ENCODE measurements at regions not wholly inside any gene's neighbourhood (a gene's known extent, or its start where the extent isn't known, plus 50 kb on each side); places are given as distances from the start of the nearest gene placed in this dataset.

DNA sequence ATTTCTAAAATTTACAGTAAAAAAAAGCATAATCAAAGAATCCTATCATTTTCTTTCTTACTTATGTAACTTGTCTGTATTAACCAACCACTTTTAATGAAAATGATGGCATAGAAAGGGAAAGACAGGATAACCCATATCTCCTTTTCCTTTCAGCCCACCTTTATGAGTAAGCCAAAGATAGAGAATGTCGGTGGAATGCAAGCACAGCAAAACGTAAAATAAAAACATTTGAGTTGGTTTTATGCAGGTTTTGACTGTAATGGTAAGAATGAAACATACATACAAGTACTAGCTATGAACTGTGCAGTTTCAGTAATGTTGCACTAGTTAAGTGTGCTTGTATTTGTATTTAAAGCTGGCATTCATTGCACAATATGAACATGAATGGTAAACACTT is 360.3 kb downstream of the FOXG1 start:
- no peak for FAIRE-seq

- no peak for FAIRE-seq
Measured at GRCh38 chr14:29140016-29140415, 373.4 kb downstream of the FOXG1 start.

GRCh38 chr14:29144621-29145020 is 378.0 kb downstream of the FOXG1 start:
- no peak for FAIRE-seq

- no peak for FAIRE-seq
Measured at GRCh38 chr14:29148221-29148620, 381.6 kb downstream of the FOXG1 start.

GRCh38 chr14:29149798-29150197 is 383.2 kb downstream of the FOXG1 start:
- no peak for FAIRE-seq

DNA sequence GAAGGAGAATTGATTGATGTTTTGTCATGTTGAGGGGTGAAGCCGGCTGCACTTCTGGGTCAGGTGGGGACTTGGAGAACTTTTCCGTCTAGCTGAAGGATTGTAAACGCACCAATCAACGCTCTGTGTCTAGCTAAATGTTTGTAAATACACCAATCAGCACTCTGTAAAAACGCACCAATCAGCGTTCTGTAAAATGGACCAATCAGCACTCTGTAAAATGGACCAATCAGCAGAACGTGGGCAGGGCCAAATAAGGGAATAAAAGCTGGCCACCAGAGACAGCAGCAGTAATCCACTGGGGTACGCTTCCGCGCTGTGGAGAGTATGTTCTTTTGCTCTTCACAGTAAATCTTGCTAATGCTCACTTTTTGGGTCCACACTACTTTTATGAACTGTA is 384.1 kb downstream of the FOXG1 start:
- no peak for FAIRE-seq

DNA sequence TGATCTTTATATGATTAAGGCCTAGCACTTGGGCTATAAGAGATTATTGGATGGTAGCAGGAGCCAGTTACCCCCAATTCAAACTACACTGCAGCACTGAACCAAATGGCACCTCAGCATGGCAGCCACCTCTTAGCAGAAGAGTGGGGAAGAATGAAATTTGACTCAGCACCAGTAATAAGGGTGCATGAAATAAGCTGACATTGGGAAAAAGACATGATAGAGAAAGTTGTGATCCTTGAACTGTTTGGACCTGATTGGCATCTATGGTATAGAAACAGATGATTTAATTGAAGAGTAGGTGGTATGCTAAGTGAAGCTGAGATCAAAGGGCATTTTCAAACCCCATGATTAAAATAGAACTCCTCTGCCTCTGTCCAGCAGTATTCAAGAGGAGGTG is 389.5 kb downstream of the FOXG1 start:
- FAIRE-seq, result no peak

GRCh38 chr14:29161593-29161992 is 395.0 kb downstream of the FOXG1 start:
- no peak for FAIRE-seq

DNA sequence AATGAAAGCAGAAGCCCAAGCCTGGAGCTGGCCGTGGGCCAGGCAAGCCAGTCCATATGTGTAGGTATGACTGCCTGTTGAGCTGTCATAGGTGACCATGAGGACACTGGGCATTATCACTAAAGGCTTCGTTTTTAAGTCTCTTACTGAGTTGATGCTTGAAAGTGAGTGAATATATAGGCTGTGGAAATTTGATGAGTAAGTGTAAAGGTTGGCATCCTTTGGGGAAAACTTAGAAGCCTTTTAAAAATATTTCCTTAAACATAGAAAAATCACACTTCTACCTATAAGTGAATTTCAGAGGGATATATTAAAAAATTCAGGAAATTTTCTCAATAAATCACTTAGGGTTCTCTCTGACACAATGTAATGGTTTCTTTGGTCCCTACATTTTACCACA is 396.5 kb downstream of the FOXG1 start:
- FAIRE-seq, result no peak

DNA sequence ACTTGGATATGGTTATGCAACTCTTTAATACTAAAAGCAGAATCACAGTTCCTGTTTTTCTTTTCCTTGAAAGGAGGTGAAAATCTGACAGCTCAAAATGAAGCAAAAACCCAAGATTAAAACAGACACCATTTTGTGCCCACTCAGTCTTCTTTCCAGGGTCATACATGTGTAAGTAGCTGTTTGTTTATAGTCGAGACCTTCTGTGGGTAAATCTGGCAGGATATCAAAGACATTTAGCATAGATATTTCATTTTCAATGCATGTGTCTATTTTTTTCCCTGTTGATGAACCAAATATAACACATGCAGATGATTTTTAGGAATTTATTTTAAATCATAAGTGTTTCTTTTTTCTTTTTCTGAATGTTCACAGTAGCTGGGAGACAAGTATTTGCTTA is 398.8 kb downstream of the FOXG1 start:
- no peak for FAIRE-seq

- FAIRE-seq, result no peak
Measured at GRCh38 chr14:29166507-29166906, 399.9 kb downstream of the FOXG1 start.

DNA sequence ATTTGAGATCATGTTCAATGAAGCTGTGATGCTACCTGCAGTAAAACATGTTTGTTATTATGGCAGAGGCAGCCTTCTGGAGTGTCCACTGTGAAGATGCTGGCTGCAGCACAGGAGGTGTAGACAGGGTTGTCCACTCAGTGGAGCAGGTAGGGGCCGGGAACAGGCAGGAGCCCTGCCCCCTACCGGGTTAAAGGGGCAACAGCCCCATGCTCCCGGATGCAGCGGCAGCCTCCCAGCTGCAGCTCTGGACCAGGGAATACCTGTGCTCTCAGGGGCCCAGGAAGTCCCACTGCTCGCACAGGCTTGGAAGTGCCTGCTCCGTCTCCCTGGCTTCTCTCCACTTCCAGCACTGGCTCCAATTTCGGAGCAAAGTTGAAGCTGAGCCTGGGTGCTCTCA is 401.6 kb downstream of the FOXG1 start:
- no peak for FAIRE-seq

GRCh38 chr14:29169408-29169807 is 402.8 kb downstream of the FOXG1 start:
- no peak for FAIRE-seq

DNA sequence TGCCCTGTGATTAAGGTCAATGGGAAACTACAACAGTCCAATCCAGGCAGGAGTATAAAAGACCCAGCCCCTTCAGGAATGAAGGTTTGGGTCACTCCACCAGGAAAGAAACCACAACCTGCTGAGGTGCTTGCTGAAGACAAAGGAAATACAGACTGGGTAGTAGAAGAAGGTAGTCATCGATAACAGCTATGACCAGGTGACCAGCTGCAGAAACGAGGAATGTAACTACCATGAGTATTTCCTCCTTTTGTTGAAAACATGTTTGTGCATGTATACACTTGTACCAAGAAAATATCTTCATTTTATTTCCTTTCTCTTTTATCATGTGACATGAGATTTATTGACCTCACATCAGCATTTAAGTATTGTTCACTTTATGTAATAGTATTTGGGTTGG is 409.1 kb downstream of the FOXG1 start:
- FAIRE-seq, result no peak

- FAIRE-seq, result no peak
Measured at GRCh38 chr14:29176876-29177275, 410.3 kb downstream of the FOXG1 start.

DNA sequence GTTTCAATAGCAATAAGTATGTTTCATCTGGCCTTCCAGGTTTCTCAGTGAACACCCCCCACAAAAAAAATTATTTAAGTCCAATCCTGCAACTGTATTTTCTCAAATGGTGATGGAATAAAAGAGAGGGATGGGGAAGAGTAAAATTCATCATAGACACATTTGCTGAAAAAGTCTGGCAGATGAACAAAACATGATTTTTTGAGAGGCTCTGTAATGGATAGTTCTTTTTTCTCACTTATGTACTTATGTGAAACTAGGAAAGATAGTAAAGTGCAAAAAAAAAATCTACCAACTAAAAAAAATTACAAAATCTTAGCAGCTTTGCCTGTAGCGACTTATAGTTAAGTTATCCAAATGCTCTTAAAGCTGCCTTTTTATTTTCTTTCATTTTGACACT is 412.4 kb downstream of the FOXG1 start:
- FAIRE-seq, result no peak

GRCh38 chr14:29191092-29191491 is 424.5 kb downstream of the FOXG1 start:
- no peak for FAIRE-seq

GRCh38 chr14:29197557-29197956 is 431.0 kb downstream of the FOXG1 start:
- FAIRE-seq, result no peak

GRCh38 chr14:29205658-29206057 is 439.1 kb downstream of the FOXG1 start:
- FAIRE-seq, result no peak

DNA sequence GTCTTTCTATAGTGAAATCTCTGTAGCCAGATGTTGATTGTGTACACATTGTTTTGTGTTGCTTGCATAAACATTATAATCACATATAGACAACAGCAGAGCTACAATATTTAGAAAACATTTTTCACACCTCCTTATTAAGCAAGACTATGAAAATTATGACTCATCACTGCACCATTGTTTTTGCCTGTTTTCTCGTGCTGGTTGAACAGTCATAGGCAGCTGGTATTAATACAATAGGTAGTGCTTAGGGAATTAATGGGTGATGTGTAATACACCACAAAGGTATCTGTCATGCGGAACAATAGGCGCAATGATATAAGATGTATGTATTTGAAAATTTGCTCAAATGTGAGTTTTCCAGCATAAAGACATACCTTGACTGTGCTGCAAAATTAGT is 449.3 kb downstream of the FOXG1 start:
- no peak for FAIRE-seq

DNA sequence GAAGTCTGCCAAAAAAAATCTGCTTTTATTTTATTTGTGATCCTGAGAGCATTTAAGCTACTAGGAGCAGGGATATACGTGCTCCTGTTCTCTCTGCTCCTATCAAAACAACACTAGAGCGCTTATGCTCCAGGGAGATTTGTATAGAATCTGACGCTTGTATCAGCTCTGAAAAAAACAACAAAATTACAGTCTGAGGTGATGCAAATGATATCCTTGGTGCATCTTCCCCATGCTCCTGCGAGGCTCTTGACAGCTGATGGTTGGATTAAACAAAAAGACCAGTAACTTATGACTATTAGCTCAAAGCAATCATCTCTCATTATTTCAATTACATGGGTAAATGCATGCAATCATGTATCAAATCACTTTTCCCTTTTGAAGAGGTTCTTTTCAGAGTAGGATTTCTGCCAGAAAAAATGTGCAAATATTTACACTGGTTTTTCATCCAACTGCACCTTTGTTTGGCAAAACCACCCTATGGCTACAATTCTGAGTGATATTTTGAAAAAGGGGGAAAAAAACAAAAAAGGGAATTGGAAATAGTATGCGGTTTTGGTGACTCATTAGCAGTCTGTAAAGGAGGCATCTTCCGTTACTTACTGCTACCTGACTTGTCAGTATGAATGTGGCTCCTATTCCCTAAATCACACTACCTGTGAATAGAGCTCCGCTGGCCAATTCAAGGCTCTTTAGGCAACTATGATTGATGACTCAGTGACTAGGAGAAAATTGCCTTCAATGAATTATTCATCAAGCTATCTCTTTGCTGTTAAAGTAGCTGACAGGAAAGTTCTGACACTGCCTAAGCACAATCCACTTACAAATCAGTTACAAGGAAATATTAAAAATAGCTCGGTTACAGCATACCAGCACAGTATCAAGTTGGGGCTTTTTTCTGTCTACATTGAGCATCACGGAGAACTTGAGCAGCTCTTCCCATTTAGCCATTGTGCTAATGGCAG is 450.0 kb downstream of the FOXG1 start:
- FAIRE-seq, result no peak

DNA sequence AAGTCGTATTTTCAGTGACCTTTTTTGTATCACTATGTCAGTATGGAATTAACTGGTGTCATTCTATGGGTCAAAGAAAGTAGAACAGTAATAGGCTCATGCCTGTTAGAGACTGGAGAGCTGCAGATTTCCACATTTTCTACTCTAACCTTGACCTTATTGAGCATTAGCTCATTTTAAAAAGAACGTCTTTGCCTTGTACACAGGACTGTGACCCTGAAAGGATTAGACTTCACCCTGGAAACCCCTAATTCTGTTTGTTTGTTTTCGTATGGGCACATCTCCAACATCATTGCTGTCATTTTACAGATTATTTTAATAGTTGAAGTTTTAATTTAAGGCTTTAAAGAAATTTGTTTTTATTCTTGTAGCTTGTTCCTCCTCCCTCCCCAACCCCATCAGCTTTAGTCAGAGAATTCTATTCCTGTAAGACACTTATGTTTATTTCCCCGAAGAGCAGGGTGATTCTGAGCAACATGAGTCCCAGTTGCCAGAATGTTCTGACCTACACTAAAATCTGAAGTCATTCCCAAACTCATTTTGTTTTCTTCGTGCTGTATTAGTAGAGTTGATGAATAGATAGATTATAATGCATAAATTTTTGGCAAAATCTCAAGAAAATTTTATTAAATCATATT is 451.3 kb downstream of the FOXG1 start:
- no peak for FAIRE-seq

GRCh38 chr14:29220072-29220471 is 453.5 kb downstream of the FOXG1 start:
- no peak for FAIRE-seq

- no peak for FAIRE-seq
Measured at GRCh38 chr14:29220566-29220965, 454.0 kb downstream of the FOXG1 start.
